ENCODE measurements at regions not wholly inside any gene's neighbourhood (a gene's known extent, or its start where the extent isn't known, plus 50 kb on each side); places are given as distances from the start of the nearest gene placed in this dataset.
"Not testable (repeated sequence)": the region's sequence is repeated elsewhere in the genome, so short reads cannot be mapped to it uniquely, and the experiment has no call there.

DNA sequence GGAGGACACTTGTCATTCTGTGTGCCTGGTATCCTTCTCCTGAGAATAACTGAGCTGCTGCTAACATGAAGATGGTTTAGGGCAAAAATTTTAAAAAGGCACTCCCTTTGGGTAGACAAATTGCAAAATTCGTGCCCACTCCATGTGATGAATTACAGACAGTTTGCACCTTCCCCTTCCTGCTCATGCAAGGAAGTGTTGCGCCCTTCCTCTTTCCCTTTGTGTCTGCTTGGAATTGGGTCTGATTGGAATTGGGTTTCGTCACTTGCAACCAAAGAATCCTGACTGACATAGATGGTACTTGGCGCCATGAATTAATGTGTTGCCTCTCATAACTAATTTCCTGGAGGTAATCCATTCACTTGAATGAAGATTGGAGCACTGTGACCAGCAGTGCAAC, 62.3 kb upstream of the SHLD1 start:
- intact Hi-C loops (cut with DNase I), result no loop called here
- no peak for TF ChIP-seq POLR2A (IDR thresholded peaks at IDR 0.05)
- TF ChIP-seq, protein P1, sequence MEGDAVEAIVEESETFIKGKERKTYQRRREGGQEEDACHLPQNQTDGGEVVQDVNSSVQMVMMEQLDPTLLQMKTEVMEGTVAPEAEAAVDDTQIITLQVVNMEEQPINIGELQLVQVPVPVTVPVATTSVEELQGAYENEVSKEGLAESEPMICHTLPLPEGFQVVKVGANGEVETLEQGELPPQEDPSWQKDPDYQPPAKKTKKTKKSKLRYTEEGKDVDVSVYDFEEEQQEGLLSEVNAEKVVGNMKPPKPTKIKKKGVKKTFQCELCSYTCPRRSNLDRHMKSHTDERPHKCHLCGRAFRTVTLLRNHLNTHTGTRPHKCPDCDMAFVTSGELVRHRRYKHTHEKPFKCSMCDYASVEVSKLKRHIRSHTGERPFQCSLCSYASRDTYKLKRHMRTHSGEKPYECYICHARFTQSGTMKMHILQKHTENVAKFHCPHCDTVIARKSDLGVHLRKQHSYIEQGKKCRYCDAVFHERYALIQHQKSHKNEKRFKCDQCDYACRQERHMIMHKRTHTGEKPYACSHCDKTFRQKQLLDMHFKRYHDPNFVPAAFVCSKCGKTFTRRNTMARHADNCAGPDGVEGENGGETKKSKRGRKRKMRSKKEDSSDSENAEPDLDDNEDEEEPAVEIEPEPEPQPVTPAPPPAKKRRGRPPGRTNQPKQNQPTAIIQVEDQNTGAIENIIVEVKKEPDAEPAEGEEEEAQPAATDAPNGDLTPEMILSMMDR (IDR thresholded peaks at IDR 0.05), result no peak
- Histone ChIP-seq H3K36me3 (replicated peaks in 1 of 2; ENCODE audit: insufficient read depth in 1 of 2, low read depth in 2 of 2) (no peaks in the 10 kb centered on the region), H3K27ac (peak overlapping the region in 1 of 4 donors; percentile 26), H3K4me3 (no peak overlapping the region), H3K4me1 (no peaks in the 10 kb centered on the region), H3K27me3 (no peaks in the 10 kb centered on the region), H3K9me3 (no peaks in the 10 kb centered on the region)
- WGBS, 2 donors, result 64 to 78% methylated on average over 4 of the region's 4 CpGs
- peak in 1 of 4 donors; percentile 25 for DNase-seq
- ATAC-seq, result no peak

DNA sequence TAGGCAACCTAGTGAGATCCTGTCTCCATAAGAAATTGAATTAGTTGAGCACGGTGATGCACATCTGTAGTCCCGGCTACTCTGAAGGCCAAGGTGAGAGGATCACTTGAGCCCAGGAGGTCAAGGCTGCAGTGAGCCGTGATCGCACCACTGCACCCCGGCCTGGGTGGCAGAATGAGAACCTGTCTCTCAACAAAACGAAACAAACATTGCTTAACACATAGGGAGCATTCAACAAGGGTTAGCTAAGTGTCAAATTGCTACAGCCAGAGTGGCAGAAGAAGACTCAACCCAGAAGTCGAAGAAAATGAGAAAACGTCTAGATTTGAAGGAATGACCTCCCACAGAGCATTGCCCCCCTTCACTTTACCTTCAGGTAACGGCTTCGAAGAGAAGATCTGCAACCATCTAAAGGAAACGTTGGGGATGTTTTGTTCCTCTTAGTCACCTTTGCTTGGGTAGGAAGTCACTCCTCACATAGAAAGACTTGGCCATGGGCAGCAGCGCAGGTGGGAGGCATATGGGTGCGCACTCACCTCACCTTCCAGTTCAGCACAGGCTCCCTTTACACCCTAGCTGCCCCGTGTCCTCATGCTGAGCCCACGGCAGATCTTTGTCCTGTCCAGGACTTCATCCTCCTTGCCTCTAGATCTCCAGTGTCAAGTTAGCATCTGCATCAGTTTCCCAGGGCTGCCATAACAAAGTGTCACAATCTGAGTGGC, 63.7 kb upstream of the SHLD1 start:
- no peak overlapping the region for H3K4me3 ChIP-seq

DNA sequence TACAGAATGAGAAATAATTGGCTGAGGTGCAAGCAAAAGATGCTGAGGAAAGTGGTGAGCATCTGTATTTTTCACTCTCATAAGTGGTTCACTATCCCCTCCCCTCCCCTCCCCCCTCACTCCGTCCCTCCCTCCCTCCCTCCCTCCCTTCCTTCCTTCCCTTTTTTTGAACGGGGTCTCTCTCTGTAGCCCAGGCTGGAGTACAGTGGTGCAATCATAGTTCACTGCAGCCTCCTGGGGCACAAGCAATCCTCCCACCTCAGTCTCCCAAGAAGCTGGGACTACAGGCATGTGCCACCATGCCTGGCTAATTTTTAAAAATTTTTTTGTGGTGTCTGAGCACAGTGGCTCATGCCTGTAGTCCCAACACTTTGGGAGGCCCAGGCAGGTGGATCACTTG, 67.6 kb upstream of the SHLD1 start:
- H3K36me3 ChIP-seq (replicated peaks in 1 of 2; ENCODE audit: insufficient read depth in 1 of 2, low read depth in 2 of 2); intact Hi-C loops (cut with DNase I): not testable (repeated sequence)

More for the DNA sequence above, 63.7 kb upstream of the SHLD1 start:
- intact Hi-C loops (cut with DNase I), result no loop called here
- Histone ChIP-seq H3K27ac (no peak overlapping the region), H3K4me1 (no peaks in the 10 kb centered on the region), H3K36me3 (replicated peaks in 1 of 2; ENCODE audit: insufficient read depth in 1 of 2, low read depth in 2 of 2) (no peaks in the 10 kb centered on the region), H3K27me3 (no peaks in the 10 kb centered on the region), H3K9me3 (no peaks in the 10 kb centered on the region)
- TF ChIP-seq, protein P1 (IDR thresholded peaks at IDR 0.05), result no peak
- no peak for TF ChIP-seq POLR2A (IDR thresholded peaks at IDR 0.05)
- ATAC-seq, result no peak
- DNase-seq, result no peak
- WGBS, 2 donors, result 76 to 79% methylated on average over 15 of the region's 15 CpGs

DNA sequence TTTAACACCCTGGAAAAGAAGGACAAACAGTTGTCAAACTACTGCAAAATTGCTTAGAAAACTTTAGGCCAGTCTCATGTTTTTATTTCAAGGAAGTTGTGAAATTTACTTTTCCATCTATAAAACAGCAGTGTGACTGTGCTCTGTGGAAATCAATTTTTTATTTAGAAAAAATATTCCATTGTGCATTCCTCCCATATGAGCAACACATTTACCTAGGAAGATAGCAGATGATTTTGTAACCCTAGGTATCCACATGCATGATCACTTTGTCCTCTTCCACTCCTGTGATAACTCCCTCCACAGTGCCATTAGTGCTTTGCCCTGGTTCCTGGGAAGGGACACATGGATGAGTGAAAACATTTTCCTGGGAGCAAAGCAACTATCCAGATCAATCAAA, 69.4 kb upstream of the GPCPD1 start:
- H3K4me1 ChIP-seq, result no peaks in the 10 kb centered on the region
- no peak overlapping the region for H3K27ac ChIP-seq
- TF ChIP-seq POLR2A (IDR thresholded peaks at IDR 0.05), result no peak
- TF ChIP-seq, protein P1 (IDR thresholded peaks at IDR 0.05), result no peak
- no peak for ATAC-seq
- intact Hi-C loops (cut with DNase I), result no loop called here
- no peaks in the 10 kb centered on the region for H3K36me3 ChIP-seq (replicated peaks in 1 of 2; ENCODE audit: insufficient read depth in 1 of 2, low read depth in 2 of 2)
- H3K9me3 ChIP-seq, result no peaks in the 10 kb centered on the region
- no peaks in the 10 kb centered on the region for H3K27me3 ChIP-seq
- no peak for DNase-seq
- no peak overlapping the region for H3K4me3 ChIP-seq

More for the DNA sequence above, 67.6 kb upstream of the SHLD1 start:
- 31 to 40% methylated on average over 2 of the region's 2 CpGs for WGBS, 2 donors
- not testable (repeated sequence) for DNase-seq, H3K27ac ChIP-seq, H3K27me3 ChIP-seq, H3K4me1 ChIP-seq, H3K4me3 ChIP-seq, ATAC-seq, H3K9me3 ChIP-seq

DNA sequence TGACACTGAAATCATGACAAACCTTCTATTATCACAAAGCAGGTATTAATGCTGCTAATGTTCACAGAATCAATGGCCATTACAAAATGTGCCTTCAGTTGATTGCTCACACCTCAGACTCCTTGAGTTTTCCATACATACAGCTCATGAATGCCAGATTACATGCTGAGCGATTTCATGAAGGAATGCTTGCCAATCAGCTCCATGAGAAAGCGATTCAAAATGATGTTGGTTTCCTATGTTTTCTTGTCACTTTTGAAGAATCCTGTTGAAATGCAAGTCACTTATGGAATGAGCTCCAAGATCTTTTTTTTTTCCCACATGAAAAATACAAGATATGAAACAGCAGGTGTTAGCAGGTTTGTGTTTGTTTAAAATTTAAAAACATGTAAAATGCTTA, 68.0 kb upstream of the GPCPD1 start:
- no peak for TF ChIP-seq POLR2A (IDR thresholded peaks at IDR 0.05)
- TF ChIP-seq, protein P1 (IDR thresholded peaks at IDR 0.05), result no peak
- intact Hi-C loops (cut with DNase I), result no loop called here
- H3K36me3 ChIP-seq (replicated peaks in 1 of 2; ENCODE audit: insufficient read depth in 1 of 2, low read depth in 2 of 2), result no peaks in the 10 kb centered on the region
- H3K9me3 ChIP-seq, result no peaks in the 10 kb centered on the region
- H3K4me3 ChIP-seq, result no peak overlapping the region
- no peaks in the 10 kb centered on the region for H3K4me1 ChIP-seq
- 94 to 95% methylated on average over 2 of the region's 2 CpGs for WGBS, 2 donors
- no peak for ATAC-seq
- no peak for DNase-seq
- no peak overlapping the region for H3K27ac ChIP-seq
- no peaks in the 10 kb centered on the region for H3K27me3 ChIP-seq

DNA sequence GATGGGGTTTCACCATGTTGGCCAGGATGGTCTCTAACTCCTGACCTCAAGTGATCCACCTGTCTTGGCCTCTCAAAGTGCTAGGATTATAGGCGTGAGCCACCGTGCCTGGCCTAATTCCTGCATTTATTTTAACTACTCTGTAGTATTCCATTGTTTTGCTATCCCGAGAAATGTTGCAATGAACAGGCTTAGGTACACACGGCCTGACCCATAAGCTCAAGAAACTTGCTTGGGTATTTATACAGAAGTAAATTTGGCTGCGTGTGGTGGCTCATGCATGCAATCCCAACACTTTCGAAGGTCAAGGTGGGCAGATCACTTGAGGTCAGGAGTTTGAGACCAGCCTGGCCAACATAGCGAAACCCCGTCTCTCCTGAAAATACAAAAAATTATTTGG, 67.1 kb upstream of the GPCPD1 start:
- DNase-seq; H3K27ac ChIP-seq; H3K9me3 ChIP-seq; H3K4me1 ChIP-seq; H3K4me3 ChIP-seq; intact Hi-C loops (cut with DNase I); ATAC-seq; H3K27me3 ChIP-seq; H3K36me3 ChIP-seq (replicated peaks in 1 of 2; ENCODE audit: insufficient read depth in 1 of 2, low read depth in 2 of 2): not testable (repeated sequence)
- WGBS, 2 donors, result 81 to 83% methylated on average over 8 of the region's 8 CpGs
